GM19238 (cell line): ENCODE measurements at regions not wholly inside any gene's neighbourhood (a gene's known extent, or its start where the extent isn't known, plus 50 kb on each side); places are given as distances from the start of the nearest gene placed in this dataset.

ENCODE experiments used
- DNase-seq: peaks from one replicate; pipeline ENCODE4 v3.0.0; 2011; ENCODE audit warnings: low spot score; ENCODE audit not compliant: insufficient read length

- no peak for DNase-seq
These were observed 161.0 kb upstream of the S100G start for GRCh38 chrX:16488959-16489358.

GRCh38 chrX:16491461-16491860, 158.5 kb upstream of the S100G start:
- DNase-seq: no peak

GRCh38 chrX:16496175-16496574, 153.8 kb upstream of the S100G start:
- no peak for DNase-seq

GRCh38 chrX:16511796-16512776, 137.9 kb upstream of the S100G start:
- no peak for DNase-seq

GRCh38 chrX:16516232-16516876, 133.6 kb upstream of the S100G start:
- no peak for DNase-seq

GRCh38 chrX:16517039-16517605, 132.8 kb upstream of the S100G start:
- DNase-seq: no peak

GRCh38 chrX:16518131-16518530, 131.8 kb upstream of the S100G start:
- DNase-seq: no peak

- DNase-seq: no peak
These were observed 125.6 kb upstream of the S100G start for GRCh38 chrX:16524316-16524715.

GRCh38 chrX:16526003-16526402, 124.0 kb upstream of the S100G start:
- DNase-seq: no peak

GRCh38 chrX:16528620-16529019, 121.3 kb upstream of the S100G start:
- DNase-seq: no peak
